ENCODE measurements at regions not wholly inside any gene's neighbourhood (a gene's known extent, or its start where the extent isn't known, plus 50 kb on each side); places are given as distances from the start of the nearest gene placed in this dataset.

DNA sequence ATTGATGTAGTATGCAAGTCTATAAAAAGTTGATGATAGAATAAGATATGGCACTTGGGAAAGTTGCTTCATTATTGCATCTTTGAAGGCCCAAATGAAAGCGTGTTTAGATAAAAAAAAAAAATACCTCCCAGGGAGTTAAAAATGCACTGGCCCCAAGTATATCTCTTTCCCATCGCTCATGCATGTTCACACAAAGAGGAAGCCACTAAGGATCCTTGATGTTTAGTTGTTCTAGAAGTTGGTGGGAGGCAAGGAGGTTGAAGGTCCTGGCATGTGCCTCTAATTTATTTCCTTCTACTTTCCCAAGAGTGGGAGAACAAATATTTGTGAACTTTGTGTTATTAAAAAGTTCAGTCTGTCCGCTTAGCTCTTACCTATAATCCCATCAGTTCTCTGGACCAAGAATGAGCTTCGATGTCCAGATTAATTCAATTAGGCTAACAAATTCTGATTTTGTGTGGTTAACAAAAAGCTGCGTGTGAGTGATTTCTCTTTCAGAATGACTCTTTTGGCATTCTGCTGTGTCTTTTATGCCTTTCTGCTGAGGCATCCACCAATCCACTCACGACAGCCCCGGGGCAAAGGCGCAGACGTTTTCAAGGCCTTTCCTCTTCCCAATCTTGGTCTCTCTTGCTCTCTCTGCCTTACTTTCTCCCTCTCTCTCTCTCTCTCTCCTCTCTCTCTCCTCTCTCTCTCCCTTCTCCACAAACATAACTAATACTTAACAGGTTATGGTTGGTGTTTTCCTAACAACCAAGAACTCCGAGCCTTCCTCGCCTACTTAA, 135.1 kb upstream of the ERCC6L2 start:
- TF ChIP-seq BHLHE40 (IDR thresholded peaks at IDR 0.05; ENCODE audit: borderline replicate concordance in 1 of 2, low read depth in 2 of 2, low read length in 1 of 2) (no peak), ZBTB33 (IDR thresholded peaks at IDR 0.05) (no peak), CTCF (IDR thresholded peaks at IDR 0.05 in 2 of 3, conservative IDR thresholded peaks at IDR 0.05 in 1 of 3; ENCODE audit: control insufficient read depth in 2 of 3, extremely low read depth in 1 of 3, insufficient read depth in 1 of 3, low read depth in 3 of 3, low read length in 3 of 3) (no peak), IKZF1 (conservative IDR thresholded peaks at IDR 0.05) (no peak), ATF2 (IDR thresholded peaks at IDR 0.05; ENCODE audit: low read length) (no peak), EZH2 (IDR thresholded peaks at IDR 0.05; ENCODE audit: borderline replicate concordance, control insufficient read depth, low read depth, low read length) (no peak), POLR2A (IDR thresholded peaks at IDR 0.05; ENCODE audit: low read depth, low read length) (no peak), STAT3 (IDR thresholded peaks at IDR 0.05; ENCODE audit: low read depth, low read length) (no peak), RB1 (IDR thresholded peaks at IDR 0.05; ENCODE audit: borderline replicate concordance) (no peak), NRF1 (conservative IDR thresholded peaks at IDR 0.05; ENCODE audit: low read depth, low read length) (no peak), SRF (IDR thresholded peaks at IDR 0.05; ENCODE audit: low read depth in 2 of 2, low read length in 2 of 2) (no peak), TAF1 (IDR thresholded peaks at IDR 0.05; ENCODE audit: borderline replicate concordance, low read depth, low read length) (no peak), CREB1 (IDR thresholded peaks at IDR 0.05; ENCODE audit: low read depth) (no peak)
- TF ChIP-seq, protein P1, sequence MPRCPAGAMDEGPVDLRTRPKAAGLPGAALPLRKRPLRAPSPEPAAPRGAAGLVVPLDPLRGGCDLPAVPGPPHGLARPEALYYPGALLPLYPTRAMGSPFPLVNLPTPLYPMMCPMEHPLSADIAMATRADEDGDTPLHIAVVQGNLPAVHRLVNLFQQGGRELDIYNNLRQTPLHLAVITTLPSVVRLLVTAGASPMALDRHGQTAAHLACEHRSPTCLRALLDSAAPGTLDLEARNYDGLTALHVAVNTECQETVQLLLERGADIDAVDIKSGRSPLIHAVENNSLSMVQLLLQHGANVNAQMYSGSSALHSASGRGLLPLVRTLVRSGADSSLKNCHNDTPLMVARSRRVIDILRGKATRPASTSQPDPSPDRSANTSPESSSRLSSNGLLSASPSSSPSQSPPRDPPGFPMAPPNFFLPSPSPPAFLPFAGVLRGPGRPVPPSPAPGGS (IDR thresholded peaks at IDR 0.05; ENCODE audit: borderline replicate concordance, insufficient read depth, low read depth, low read length, poor library complexity, severe bottlenecking): no peak
